ENCODE measurements at regions not wholly inside any gene's neighbourhood (a gene's known extent, or its start where the extent isn't known, plus 50 kb on each side); places are given as distances from the start of the nearest gene placed in this dataset.

DNA sequence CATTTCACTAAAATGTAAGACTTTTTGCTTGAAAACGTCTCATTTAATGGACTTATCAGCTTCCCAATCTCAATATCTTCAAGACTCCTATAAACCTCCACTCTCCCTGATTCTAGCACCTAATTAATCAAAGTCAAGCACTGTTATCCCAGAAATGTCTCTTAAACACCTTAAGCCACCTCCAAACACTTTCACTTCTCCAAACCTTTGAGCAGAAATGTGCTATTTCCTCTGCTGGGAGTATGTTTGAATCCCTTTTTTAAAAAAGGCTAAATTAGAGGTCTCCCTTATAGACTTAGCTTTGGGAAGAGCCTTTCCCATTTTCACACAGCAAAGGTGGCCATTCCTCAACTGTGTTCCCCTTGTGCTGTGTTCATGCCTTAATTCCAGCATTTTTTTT is 146.2 kb upstream of the SYN3 start:
- TF ChIP-seq, protein P1, sequence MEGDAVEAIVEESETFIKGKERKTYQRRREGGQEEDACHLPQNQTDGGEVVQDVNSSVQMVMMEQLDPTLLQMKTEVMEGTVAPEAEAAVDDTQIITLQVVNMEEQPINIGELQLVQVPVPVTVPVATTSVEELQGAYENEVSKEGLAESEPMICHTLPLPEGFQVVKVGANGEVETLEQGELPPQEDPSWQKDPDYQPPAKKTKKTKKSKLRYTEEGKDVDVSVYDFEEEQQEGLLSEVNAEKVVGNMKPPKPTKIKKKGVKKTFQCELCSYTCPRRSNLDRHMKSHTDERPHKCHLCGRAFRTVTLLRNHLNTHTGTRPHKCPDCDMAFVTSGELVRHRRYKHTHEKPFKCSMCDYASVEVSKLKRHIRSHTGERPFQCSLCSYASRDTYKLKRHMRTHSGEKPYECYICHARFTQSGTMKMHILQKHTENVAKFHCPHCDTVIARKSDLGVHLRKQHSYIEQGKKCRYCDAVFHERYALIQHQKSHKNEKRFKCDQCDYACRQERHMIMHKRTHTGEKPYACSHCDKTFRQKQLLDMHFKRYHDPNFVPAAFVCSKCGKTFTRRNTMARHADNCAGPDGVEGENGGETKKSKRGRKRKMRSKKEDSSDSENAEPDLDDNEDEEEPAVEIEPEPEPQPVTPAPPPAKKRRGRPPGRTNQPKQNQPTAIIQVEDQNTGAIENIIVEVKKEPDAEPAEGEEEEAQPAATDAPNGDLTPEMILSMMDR (optimal IDR thresholded peaks at IDR 0.05 in 1 of 3, IDR thresholded peaks at IDR 0.05 in 1 of 3, conservative IDR thresholded peaks at IDR 0.05 in 1 of 3; ENCODE audit: extremely low read depth in 1 of 3, insufficient read depth in 2 of 3, low read length in 3 of 3), result no peak
- no peak for TF ChIP-seq EZH2 (IDR thresholded peaks at IDR 0.05; ENCODE audit: low read length)

Data from keratinocyte (primary cell).